DMS79 treated with DMSO at 0.1 percent for 48 hours (cell line): ENCODE measurements at regions not wholly inside any gene's neighbourhood (a gene's known extent, or its start where the extent isn't known, plus 50 kb on each side); places are given as distances from the start of the nearest gene placed in this dataset.

Experiments used
- DNase-seq: peaks from one replicate; lab custom pipeline; 2025; lab: John Stamatoyannopoulos, UW

GRCh38 chr10:90413196-90413595 is 444.6 kb downstream of the HTR7 start:
- no peak for DNase-seq

DNA sequence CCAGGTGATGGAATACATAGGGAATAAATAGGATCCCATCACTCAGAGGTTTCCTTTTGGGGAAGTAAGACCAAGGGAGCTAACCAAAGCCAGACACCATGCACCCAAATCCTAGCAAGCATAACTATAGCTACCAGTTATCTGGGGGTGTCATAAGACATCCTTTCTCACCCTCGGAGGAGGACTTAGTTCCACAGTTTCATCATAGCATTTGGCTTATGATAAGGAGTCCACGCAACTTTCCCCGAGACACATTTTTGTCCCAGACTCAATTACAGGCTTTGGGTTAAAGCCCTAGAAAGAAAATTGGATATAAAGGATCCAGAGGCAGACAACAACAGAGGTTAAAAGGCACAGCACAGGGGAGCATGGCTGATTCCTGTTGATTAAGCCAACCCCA is 442.9 kb downstream of the HTR7 start:
- no peak for DNase-seq

DNA sequence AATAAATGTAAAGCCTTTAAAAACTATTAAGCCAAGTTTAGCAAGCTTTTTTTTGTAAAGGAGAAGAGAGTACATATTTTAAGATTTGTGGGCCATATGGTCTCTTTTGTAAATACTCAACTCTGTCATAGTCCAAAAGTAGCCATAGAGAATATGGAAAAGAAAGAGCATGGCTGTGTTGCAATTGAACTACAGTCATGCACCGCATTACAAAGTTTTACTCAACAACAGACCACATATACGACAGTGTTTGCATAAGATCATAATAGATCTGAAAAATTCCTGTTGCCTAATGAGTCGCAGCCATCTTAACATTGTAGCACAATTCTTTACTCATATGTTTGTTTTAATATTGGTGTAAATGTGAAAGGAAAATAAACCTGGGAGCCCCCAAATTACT is 440.8 kb downstream of the HTR7 start:
- no peak for DNase-seq

DNA sequence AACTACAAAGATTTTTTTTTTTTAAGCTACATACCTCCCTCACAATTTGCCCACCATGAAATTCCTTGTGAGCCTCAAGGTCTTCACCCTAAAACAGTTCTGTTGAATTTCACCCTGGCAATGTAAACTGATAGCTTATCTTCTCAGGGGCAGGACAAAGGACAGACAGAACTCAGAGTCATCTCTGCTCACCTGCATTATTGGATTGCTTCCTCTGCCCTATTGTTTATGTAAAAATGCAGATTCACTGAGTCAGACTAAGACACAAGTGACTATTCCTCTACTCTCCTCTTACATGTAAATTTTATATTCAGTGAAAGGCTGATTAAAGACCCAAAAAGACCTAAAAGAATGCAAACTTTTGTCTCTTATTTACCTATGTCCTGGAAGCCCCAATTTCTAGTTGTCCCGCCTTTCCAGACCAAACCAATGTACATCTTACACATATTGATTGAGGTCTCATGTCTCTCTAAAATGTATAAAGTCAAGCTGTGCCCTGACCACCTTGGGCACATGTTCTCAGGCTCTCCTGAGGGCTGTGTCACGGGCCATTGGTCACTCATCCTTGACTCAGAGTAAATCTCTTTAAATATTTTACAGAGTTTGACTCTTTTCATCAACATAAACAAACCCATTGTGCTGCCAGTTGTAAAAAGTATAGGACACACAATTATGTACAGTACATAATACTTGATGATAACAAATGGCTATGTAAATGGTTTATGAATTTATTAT is 440.2 kb downstream of the HTR7 start:
- DNase-seq, result no peak

DNA sequence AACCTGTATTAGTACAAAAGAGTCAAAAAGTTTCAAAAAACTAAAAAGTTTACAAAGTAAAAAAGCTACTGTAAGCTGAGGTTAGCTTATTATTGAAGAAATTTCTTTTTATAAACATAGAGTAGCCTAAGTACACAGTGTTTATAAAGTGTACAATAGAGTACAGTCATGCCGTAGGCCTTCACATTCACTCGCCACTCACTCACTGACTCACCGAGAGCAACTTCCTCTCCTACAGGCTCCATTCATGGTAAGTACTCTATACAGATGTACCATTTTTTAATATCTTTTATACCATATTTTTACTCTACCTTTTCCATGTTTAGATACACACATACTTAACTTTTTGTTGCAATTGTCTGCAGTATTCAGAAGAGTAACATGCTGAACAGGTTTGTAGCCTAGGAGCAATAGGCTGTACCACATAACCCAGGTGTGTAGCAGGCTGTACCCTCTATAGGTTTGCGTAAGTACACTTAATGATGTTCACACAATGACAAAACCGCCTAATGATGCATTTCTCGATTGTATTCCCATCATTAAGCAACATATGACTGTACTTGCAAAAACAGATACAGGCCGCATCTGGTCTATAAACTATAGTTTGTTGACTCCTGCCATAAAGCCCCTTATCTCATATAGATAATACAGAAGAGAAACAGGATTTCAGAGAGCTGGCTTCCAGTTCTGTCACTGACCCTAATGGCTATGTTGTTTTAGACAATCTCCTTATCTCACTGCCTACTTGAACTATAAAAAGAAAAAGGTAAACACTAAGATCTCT is 438.8 kb downstream of the HTR7 start:
- no peak for DNase-seq

GRCh38 chr10:90420637-90421318 is 437.1 kb downstream of the HTR7 start:
- no peak for DNase-seq

DNA sequence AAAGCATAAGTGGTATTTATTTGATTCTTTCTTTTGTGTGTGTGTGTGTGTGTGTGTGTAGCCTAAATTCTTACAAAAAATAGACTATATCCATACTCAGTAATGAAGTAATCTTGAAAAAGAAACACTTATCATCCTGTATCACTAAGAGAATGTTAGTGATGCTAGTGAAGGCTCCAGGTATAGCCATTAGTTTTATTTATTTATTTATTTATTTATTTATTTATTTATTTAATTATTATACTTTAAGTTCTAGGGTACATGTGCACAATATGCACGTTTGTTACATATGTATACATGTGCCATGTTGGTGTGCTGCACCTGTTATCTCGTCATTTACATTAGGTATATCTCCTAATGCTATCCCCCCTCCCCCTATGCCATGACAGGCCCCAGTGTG is 436.0 kb downstream of the HTR7 start:
- DNase-seq, result no peak

GRCh38 chr10:90424730-90425129 is 433.1 kb downstream of the HTR7 start:
- no peak for DNase-seq

GRCh38 chr10:90430186-90430585 is 427.7 kb downstream of the HTR7 start:
- DNase-seq, result no peak

GRCh38 chr10:90432866-90433265 is 425.0 kb downstream of the HTR7 start:
- DNase-seq, result peak; percentile 44

- no peak for DNase-seq
Measured at GRCh38 chr10:90435296-90435695, 422.5 kb downstream of the HTR7 start.

DNA sequence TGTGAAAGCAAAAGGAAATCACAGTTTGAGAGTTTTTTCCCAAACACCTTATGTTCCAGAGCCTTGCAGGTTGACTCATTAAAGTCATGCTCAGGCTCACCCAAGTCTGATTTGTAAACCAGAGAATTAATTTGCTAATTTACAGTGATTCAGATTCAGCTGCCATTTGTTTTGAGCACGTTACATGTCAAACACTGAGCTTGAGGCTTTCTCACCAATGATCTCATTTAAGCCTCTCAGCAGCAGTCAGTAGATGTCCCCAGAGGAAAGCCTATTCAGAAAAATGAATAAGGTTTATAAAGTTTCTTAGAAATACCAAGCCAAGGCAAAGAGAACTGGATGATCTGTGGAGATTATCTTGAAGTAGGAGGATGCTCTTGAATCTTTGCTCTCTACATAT is 420.4 kb downstream of the HTR7 start:
- DNase-seq, result no peak

GRCh38 chr10:90440870-90441269 is 417.0 kb downstream of the HTR7 start:
- no peak for DNase-seq

- DNase-seq, result no peak
Measured at GRCh38 chr10:90443342-90443741, 414.5 kb downstream of the HTR7 start.

DNA sequence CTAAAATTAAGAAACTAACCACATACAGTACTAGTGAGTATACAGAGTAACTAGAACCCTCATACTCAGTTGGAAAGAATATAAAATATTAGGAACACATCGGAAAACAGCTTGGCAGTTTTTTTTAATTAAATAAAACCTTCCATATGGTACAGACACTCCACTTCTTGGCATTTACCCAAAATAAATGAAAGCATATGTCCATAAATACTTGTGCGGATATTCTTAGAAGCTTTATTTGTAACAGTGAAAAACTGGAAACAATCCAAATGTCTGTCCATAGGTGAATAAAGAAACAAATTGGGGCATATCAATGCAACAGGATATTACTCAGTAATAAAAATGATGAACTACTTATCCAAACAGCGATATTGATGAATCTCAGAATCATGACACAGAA is 410.0 kb downstream of the HTR7 start:
- DNase-seq, result no peak

GRCh38 chr10:90450797-90451196 is 407.0 kb downstream of the HTR7 start:
- DNase-seq, result no peak

DNA sequence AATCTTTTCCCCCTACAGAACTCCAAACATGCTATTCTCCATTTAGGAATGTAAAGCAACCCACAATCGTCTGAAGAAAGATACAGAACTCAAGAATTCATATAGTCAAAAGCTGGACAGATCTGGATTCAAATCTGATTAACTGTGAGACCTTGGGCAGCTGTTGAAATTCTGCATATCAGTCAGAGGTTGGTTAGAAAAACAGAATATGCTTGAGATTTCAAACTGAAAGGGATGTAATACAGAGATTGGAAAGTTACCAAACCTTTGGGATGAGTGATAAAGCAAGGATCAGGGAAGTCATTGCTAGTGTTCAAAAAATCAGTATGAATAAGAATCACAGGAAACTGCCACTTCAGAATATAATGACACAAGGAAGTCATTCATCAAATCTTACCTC is 406.6 kb downstream of the HTR7 start:
- DNase-seq, result no peak

GRCh38 chr10:90458054-90458453 is 399.8 kb downstream of the HTR7 start:
- no peak for DNase-seq

GRCh38 chr10:90458571-90458970 is 399.3 kb downstream of the HTR7 start:
- DNase-seq, result no peak

DNA sequence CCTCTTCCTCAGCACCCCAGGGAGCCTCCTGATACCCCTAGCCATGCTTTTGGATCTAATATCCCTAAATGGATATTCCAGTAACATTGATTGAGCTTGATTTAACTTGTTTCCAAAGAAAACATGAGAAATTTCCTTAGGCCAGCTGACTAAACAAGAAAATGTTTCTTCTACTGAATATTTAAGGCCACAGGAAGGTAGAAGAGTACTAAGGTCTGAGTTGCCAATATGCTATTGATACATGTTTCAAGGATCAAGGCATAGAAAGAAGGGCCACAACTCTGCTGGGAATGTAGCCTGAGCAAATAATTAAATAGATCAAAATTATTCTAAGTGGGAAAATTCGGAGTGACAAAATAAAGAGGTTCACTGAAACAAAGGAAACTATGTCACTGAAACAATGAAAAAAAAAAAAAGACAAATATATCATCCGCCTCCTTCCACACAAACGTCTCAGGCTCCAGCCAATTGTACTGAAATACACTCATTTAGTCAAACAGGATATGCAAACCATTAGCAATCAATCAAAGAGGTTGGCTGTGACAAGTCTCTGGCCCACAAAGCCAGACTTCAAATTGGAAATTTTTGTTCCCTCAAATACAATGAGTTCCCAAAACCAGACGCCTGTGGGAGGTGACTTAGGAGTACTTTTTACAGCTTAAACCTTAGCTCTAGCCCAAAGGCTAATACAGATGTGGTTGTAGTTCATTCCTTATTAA is 396.2 kb downstream of the HTR7 start:
- no peak for DNase-seq

GRCh38 chr10:90462749-90463470 is 394.9 kb downstream of the HTR7 start:
- no peak for DNase-seq

GRCh38 chr10:90464329-90464728 is 393.5 kb downstream of the HTR7 start:
- DNase-seq, result no peak
